ENCODE measurements at regions not wholly inside any gene's neighbourhood (a gene's known extent, or its start where the extent isn't known, plus 50 kb on each side); places are given as distances from the start of the nearest gene placed in this dataset.

DNA sequence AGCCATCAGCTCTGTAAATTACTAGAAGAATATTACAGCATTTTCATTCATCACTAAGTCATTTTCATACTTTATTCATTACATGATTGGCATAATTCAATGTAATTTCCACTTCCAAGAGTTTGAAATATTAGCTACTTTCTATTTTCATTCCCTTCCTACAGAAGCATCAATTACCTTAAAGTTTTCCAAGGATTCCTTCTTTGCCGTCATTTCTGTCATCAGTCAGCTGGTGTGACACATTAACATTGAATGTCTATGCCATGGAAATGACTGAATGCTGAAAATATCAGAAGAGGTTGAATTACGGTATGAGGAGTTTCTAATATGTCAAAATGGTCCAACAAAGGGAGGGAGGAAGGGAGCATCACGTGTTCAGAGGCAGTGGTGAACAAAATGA lies 718.2 kb upstream of the GRM7 start:
- TF ChIP-seq, protein P1, sequence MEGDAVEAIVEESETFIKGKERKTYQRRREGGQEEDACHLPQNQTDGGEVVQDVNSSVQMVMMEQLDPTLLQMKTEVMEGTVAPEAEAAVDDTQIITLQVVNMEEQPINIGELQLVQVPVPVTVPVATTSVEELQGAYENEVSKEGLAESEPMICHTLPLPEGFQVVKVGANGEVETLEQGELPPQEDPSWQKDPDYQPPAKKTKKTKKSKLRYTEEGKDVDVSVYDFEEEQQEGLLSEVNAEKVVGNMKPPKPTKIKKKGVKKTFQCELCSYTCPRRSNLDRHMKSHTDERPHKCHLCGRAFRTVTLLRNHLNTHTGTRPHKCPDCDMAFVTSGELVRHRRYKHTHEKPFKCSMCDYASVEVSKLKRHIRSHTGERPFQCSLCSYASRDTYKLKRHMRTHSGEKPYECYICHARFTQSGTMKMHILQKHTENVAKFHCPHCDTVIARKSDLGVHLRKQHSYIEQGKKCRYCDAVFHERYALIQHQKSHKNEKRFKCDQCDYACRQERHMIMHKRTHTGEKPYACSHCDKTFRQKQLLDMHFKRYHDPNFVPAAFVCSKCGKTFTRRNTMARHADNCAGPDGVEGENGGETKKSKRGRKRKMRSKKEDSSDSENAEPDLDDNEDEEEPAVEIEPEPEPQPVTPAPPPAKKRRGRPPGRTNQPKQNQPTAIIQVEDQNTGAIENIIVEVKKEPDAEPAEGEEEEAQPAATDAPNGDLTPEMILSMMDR (IDR thresholded peaks at IDR 0.05; ENCODE audit: poor library complexity, severe bottlenecking), result no peak
- TF ChIP-seq EZH2 (IDR thresholded peaks at IDR 0.05; ENCODE audit: borderline replicate concordance, insufficient read depth, low read length, poor library complexity, severe bottlenecking) (no peak), EP300 (conservative IDR thresholded peaks at IDR 0.05; ENCODE audit: poor library complexity, severe bottlenecking) (peak; percentile 94)
